Endometrium (tissue), 2 donors: ENCODE measurements at regions not wholly inside any gene's neighbourhood (a gene's known extent, or its start where the extent isn't known, plus 50 kb on each side); places are given as distances from the start of the nearest gene placed in this dataset.

Experiments
- FAIRE-seq: peaks from 2 replicates; lab custom pipeline; 2012; peaks lifted over from hg19 to GRCh38; lab: Jason Lieb, UNC
- donor health status: control.
- donor health status: control.

DNA sequence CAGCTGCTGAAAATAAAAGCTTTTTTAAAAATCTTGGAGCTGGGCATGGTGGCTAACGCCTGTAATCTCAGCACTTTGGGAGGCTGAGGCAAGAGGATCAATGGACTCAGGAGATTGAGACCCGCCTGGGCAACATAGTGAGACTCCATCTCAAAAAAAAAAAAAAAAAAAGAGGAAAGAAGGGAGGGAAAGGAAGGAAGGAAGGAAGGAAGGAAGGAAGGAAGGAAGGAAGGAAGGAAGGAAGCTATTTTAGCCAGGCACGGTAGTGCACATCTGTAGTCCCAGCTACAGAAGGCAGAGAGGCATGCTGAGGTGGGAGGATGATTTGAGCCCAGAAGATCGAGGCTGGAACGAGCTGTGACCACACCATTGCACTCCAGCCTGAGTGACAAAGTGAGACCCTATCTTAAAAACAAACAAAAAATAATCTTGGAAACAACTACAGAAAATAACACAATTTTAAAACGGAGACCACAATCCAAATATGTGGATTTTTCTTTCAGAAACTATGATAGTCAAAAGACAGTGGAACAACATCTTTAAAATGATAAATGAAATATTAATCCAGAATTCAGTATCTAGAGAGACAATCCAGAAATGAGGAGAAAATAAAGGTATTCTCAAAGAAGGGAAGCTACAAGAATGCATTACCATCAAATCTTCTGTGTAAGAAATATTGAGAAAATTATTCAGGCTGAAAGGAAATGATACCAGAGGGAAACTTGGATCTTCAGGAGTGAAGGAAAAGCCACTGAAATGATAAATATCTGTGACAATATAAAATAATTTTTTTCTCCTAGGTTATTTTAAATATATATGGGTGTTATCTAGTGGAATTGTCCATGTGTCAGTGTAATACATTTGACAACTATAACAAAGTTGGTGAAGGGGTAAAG is 182.0 kb downstream of the GPX5 start:
- FAIRE-seq: no peak

DNA sequence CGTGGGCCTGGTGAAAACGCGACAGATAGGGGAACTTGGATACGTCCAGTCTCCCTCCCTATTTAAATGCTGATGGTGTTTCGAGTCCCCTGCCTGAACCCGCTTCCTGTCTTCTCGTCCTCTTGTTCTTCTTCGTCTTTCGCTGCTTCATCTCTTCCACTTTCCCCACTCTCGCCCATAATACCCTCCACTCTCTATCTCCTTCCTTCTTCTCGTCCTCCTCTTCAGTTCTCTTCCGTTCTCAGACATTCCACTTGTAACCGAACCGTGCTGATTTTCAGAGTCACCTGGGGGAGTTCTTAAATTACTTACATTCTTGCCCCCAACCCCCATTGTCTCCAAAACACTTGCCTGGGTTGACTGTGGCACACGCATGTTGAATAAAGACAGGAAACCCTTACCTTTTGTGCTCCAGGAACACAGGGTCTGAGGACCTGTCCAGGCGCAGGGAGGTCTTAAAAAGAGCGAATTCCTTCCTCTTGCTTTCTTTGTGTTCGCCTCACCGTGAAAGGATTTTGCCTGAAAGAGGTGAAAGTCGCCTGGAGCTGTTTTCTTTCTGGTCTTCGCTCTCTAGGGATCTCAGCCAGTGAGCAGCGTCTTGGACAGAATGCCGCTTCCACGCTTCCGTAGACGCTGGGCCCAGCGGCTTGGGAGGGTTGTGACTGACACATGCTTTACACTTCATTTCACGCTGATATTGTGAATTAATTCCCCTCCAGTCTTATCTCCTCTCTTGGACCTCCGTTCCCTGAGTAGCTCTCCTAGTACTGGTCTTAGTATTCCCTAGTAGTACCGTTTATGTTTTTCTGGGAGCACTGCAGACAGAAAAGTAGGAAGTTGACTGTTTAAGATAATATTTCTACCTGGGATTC is 184.0 kb downstream of the GPX5 start:
- FAIRE-seq: no peak

DNA sequence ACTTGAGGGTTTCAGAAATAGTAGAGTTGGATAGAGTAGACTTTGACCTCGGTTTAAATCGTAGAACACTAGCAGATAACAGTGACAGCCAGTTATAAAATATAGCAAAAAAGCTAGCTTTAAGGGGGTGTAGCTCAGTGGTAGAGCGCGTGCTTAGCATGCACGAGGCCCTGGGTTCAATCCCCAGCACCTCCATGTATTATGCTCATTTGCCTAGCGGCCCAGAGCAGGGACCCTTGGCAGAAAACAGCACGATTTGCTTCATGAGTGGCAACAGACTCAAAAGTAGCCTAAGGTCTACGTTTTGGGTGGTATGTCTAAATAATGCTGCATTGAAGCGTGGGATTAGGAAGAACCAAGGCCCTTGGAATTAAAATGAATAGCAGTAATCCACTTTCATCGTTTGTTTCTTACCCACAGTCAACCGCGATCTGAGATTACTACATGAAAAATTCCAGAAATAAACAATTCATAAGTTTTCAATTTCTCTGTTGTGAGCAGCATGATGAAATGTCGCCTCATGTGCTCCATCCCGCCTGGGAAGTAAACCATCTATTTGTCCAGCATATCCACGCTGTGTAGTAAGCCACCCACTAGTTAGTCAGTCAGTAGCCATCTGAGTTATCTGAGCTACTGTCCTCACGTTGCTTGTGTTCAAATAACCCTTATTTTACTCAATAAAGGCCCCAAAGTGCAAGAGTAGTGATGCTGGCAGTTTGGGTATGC is 184.9 kb downstream of the GPX5 start:
- FAIRE-seq: no peak

DNA sequence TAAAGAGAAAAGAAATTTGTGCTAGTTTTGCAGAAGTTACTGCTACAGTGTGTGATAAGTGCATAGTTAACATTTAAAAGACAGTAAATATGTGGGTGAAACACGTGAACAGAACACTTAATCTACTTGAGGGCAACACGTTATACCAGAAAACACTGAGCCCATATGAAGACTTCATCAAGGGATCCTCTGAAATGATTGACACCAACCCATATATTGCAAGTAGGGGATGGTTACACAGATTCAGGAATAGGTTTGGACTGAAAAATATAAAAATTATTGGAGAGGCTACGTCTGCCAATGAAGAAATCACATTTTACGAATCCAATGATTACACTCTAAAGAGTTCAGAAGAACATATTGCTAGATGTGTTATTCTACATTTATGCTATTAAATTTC is 185.6 kb downstream of the GPX5 start:
- no peak for FAIRE-seq

DNA sequence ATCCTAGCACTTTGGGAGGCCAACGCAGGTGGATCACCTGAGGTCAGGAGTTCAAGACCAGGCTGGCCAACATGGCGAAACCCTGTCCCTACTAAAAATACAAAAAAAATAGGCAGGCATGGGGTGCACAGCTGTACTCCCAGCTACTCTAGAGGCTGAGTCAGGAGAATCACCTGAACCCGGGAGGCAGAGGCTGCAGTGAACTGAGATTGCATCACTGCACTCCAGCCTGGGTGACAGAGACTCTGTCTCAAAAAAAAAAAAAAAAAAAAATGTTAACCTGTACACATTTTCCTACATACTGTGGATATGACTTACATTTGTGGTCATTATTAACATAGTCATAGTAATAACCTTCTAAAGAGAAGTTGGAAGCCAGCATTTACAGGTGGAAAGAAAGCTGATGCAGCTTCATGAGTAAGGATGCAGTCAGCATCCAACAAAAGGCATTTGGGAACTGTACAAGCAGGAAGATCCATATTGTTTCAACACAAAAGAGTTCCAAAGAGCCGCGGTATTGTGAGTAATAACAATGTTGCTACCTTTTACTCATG is 186.2 kb downstream of the GPX5 start:
- FAIRE-seq: no peak

DNA sequence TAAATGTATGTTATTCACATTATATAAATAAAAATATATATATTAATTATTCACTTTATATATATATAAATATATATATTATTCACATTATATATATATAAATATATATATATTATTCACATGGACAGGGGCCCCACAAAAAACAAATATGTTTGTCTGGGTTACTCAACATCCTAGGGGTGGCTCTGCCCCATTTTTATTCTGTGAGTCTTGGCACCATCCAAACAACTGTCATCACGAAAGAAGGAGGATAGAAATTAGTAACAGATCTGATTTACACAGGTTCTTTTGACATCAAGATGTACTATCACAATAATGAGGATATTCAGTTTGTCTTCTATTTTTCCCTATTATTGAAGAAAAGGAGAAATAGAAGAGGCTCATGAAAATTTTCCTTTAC is 187.3 kb downstream of the GPX5 start:
- no peak for FAIRE-seq

DNA sequence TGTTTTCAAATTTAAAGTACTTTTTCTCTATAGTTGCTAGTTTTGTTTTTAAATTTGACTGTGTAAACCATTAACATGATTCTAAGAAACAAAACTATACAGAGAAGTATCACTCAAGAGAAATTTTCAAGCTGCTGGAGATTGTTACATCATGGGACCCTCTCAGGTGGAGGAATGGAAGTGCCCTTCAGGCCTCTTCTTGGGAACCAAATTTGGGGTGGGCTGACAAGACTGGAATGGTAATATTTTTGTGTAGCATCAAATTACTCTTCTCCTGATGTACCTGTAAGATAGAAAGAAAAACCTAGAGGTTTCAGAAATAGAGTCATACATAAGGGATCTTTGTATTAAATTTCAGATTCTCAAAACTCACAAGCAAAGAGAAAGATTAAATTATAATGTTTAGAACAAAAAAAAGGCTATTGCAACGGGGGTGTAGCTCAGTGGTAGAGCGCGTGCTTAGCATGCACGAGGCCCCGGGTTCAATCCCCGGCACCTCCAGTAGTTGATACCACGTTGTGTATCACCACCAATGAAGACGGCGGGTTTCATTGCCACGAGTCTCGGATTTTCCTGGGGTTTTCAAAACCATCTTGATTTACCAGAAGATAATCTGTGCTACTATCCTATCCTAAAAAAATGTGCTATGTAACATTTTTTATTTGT is 193.7 kb downstream of the GPX5 start:
- FAIRE-seq: no peak

DNA sequence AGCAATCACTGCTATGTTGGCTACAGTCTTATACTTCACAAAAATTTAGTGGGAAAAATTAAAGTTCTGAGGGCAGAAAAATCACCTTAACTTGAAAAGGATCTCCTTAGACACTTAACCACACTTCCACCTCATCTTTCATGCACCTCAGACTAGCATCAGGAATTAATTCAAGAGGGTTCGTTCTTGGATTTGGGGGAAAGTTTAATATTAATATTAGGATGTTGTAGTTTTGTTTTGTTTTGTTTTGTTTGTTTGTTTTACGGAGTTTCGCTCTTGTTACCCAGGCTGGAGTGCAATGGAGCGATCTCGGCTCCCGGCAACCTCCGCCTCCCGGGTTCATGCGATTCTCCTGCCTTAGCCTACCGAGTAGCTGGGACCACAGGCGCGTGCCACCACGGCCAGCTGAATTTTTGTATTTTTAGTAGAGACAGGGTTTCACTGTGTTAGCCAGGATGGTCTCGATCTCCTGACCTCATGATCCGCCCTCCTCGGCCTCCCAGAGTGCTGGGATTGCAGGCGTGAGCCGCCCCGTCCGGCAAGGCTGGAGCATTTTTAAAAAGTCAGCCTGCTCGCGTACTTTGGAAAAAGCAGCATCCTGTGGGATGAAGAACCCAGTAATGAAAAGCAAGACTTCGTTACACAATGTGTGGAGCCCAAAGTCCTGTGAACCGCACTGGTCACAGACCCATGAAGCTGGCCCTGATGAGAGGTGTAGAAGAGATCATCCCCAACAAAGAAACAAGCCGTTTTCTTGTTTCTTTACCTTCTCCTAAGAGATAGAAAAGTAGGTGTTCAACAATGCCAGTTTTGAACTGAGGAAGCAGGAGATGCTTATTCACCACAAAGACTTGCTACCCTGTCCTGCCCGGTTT is 194.9 kb downstream of the GPX5 start:
- FAIRE-seq: no peak

DNA sequence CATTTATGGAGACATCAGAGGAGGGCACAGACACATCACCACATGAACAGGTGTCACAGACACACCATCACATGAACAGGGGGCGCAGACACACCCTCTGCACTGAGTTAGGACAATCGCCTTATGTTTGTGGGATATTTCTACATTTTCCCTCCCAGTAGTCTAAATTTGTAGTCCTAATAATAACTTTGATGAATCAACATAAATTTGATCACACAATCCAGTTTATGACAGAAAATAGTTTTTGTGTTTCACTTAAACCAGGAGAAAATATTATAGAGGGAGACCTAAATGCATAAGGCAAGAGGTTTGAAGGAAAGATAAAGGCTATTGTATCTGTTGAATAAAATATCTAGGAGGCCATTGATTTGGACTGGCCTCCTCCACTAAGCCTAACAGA is 195.7 kb downstream of the GPX5 start:
- no peak for FAIRE-seq

DNA sequence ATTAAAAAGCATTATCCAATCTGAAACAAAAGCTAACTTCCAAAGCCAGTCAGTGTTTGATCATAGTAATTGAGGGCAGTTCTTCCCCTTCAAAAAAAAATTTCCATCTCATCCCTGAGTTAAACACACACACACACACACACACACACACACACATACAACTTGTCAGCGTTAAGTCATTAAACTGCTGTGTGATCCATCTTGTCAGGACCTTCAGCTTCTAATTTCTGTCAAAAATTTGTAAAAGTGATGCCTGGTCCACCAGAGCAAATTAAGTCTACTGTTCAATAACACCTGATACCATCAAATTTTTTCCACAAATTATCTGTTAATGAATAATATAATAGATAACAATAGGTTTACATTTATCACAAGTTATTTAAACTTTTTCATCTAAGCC is 198.7 kb downstream of the GPX5 start:
- no peak for FAIRE-seq

DNA sequence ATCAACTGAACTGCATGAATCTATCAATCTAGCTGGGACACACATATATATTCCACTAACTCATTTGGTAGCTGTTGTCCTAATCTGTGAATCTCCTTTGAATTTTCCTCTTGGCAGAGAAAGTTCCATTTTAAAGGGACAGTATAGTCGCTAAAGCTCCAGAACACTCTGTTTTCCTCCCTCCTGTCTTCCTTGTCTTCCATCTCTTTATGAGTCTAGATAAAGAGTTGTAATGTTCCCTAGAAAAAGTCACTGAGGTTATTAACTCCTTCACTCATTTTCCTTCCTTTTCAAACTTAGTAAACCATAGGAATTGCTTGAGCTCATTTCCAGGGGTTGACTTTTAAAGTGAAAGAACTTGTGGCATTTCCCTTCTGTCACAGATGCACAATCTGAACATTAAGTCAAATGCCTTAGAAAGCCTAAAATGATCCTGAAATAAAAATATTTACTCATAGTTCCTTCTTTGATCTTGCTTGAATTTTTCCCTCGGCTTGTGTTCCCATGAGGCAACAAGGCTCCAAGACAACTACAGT is 198.4 kb downstream of the TRIM27 start:
- no peak for FAIRE-seq

DNA sequence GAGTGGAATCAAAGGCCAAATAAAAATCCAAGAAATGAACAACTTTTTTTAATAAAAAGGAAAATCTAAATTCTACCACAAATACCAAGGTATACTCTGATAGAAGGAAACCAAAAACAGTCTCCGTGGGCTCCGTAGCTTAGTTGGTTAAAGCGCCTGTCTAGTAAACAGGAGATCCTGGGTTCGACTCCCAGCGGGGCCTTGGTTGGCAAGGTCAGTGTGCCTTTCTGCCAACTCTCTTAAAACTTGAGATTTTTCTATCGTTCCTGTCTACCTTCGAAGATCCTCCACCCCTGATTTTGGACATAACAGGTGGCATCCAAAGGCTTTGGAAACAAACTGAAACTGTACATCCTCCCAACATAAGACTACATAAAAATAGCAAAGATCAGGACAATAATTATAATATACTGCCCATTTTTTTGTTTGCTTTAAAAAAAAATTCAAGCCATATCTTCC is 197.9 kb downstream of the TRIM27 start:
- FAIRE-seq: no peak

DNA sequence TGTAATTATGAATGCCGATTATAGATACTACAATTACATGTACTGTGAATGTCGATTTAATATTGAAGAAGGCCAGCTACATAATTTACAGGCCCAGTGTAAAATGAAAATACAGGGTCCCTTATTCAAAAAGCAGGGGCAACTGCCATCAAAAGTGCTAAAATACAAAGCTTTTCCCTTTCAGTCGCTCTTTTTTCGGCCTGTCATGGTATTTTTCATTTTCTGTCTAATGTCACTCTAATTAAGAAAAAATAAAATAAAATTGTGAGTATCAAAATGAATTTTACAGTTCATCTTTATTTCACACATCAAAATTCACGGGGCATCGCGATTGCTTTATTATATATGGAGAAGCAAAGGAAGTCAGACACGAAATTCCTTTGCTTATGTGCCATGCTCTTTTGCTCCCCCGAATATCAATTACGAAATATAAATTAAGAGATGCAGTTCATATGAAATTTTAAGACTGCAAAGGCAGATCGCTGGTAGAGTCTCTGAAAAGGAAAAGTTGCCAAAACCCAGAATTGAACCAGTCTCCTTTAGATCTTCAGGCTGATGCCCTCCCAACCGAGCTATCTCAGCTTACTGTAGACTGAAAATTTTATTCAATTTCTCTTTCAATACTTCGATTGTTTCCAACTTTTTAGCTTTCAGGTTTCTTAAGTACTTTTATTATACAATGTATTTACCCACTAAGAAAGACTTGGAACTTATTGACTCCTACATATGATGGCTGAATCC is 197.0 kb downstream of the TRIM27 start:
- FAIRE-seq: no peak

DNA sequence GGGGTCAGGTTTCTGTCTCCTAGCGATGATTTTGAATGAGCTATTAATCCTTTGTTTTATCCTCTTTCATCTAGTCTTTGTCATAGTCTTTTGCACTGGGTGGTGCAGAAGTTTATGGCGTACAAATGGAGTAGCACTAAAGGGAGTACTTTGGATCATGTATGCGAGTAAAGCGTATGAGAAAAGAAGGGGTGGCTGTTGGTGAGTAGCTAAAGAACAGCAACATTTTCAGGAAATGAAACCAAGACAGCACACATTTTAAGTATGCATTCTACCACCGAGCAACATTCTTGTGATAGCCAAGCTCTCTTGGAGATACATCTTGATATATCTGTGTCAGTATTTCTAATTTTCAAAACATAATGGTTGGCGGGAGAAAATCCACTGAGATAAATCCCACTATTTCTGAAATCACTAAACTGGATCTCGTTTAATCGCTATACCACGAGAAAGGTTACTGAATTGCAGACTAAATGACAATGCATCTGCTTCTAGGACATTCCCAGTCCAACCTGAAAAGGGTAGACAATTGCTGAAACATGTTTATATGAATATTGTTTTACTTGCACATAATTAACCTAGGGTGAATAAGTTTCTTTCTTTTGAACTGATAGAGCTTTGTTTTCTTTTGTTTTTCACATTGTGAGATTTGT is 196.1 kb downstream of the TRIM27 start:
- no peak for FAIRE-seq

DNA sequence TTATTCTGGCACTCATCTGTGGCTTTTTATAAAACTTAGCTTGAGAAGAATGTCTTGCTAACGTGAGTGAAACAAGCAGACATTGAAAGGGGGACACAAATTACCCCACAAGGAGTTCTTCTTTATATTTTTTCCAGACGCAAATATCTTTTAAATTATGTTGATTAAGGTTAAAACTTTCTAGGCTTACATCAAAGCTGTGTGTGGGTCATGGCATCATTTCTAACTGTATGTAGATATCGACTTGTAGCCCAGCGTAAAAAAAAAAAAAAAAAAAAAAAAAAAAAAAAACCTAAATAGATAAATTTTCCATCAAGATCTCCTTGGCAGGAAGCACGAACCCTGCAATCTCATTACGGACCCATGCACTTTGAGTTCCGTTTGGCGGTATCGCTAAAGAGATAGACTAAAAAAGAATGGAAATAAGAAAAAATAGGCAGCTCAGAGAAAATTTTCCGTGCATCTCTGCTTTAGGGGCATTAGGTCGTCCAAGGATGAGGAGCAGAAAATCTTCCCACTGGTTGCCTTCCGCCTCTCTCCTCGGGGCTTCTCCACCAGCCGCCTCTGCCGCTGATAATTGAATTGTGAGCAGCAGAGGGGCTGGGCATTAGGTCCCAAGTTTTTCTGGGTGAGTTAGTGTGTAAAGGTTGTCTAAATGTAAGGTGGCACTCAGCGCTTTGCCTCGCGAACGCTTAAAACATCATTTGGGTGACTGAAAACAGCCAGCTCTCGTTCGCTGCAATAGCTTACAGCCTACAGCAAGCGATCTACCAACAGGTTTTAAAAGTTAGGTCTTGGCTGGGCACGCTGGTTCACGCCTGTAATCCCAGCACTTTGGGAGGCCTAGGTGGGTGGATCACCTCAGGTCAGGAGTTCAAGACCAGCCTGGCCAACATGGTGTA is 194.0 kb downstream of the TRIM27 start:
- no peak for FAIRE-seq

DNA sequence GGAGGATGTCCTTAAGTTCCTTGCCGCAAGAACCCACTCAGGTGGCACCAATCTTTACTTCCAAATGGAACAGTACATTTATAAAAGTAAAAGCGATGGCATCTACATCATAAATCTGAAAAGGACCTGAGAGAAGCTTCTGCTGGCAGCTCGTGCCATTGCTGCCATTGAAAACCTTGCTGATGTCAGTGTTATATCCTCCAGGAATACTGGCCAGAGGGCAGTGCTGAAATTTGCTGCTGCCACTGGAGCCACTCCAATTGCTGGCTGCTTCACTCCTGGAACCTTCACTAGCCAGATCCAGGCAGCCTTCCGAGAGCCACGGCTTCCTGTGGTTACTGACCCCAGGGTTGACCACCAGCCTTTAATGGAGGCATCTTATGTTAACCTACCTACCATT is 191.7 kb downstream of the TRIM27 start:
- no peak for FAIRE-seq

DNA sequence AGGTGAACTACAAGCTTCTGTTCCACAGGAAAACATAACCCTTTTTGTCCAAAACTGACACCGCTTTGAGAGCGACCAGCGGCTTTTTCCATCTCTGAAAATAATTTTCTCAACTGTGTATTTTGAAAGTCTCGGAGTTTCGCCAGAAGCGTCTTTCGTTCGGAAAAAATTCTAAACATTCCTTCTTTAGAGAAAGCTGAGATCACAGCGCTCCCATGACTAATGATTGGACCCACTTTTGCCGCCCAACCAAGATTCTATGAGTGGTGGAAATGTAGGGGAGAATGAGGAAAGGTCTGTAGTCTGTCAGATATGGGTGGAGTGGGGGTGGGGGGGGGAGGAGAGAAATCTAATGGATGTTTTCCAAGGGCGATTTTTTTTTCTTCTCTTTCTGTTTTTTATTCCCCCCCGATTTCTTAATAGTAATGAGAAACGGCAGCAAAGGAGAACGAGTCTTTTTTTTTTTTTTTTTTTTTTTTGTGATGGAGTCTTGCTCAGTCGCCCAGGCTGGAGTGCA is 189.3 kb downstream of the TRIM27 start:
- FAIRE-seq: no peak

DNA sequence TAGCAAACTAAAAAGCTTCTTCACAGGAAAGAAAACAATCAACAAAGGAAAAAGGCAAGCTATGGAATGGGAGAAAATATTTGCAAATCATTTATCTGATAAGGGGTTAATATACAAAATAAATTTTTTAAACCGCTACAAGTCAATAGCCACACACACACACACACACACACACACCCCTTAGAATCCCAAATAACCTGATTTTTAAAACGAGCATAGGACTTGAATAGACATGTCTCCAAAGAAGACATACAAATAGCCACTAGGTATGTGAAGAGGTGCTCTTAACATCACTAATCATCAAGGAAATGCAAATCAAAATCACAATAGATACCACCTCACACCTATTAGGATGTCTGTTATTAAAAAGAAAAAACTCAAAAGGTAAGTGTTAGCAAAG is 187.7 kb downstream of the TRIM27 start:
- FAIRE-seq: no peak
